ENCODE measurements at regions not wholly inside any gene's neighbourhood (a gene's known extent, or its start where the extent isn't known, plus 50 kb on each side); places are given as distances from the start of the nearest gene placed in this dataset.

DNA sequence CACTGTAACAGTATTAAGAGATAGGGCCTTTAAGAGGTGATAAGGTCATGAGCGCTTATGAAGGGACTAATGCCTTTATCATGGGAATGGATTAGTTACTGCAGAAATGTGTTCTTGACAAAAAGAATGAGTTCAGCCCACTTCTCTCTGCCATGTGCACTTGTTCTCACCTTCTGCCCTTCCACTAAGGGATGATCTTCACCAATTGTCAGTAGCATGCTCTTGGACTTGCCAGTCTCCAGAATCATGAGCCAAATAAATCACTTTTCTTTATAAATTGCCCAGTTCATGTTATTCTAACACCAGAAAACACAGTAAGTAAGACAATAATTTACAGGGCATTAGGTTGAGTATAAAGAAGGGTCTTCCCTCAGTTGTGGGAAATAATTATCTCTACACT lies 189.1 kb downstream of the CRPPA start:
- BruUV-seq (replicated peaks) = no TSS peak
- H3K27ac ChIP-seq (ENCODE audit: insufficient read depth, low read length) = no peak overlapping the region
- H3K9me1 ChIP-seq (ENCODE audit: insufficient read depth, low read length) = no peaks in the 10 kb centered on the region
- CTCF ChIA-PET = no interaction called here
- H4K5ac ChIP-seq (ENCODE audit: low read depth, low read length) = no peak overlapping the region
- intact Hi-C loops (cut with micrococcal nuclease) = no loop called here
- no peak overlapping the region for H2BK5ac ChIP-seq (ENCODE audit: low read depth, low read length, poor library complexity, severe bottlenecking)
- no peak overlapping the region for H3K4me2 ChIP-seq (ENCODE audit: low read depth, low read length)
- no peak for DNase-seq
- H3K79me1 ChIP-seq (ENCODE audit: low read depth in 1 of 2, low read length in 2 of 2) = no peaks in the 10 kb centered on the region
- in situ Hi-C loops (cut with MboI; ENCODE audit: low sequenced_read_pairs) = no loop called here
- WGBS, 2 experiments (ENCODE audit: extremely low coverage in 2 of 2, insufficient read length in 1 of 2) = no CpG with 5 or more reads among the region's 1 CpG
- H3K14ac ChIP-seq (replicated peaks; ENCODE audit: low read depth, low read length) = no peak overlapping the region
- no peak overlapping the region for H2AFZ ChIP-seq (replicated peaks; ENCODE audit: low read length, poor library complexity)
- no peaks in the 10 kb centered on the region for H3K27me3 ChIP-seq (ENCODE audit: control insufficient read depth, insufficient read depth, low read length)
- H2BK120ac ChIP-seq (ENCODE audit: low read depth, low read length) = no peak overlapping the region
- no peak overlapping the region for H3K9ac ChIP-seq (ENCODE audit: low read depth, low read length)
- dilution Hi-C loops (cut with HindIII; ENCODE audit: low sequenced_read_pairs, unreplicated experiment) = no loop called here
- no peak overlapping the region for H3K56ac ChIP-seq (ENCODE audit: extremely low read depth, insufficient read depth, low read length)
- H3K36me3 ChIP-seq (ENCODE audit: control insufficient read depth, insufficient read depth, low read length) = no peaks in the 10 kb centered on the region
- H2AK9ac ChIP-seq (replicated peaks; ENCODE audit: low read depth, low read length, poor library complexity) = no peak overlapping the region
- ATAC-seq (ENCODE audit: low read depth) = no peak
- H3K4ac ChIP-seq (ENCODE audit: low read depth, low read length) = no peak overlapping the region
- H4K8ac ChIP-seq (ENCODE audit: low read depth in 2 of 2, low read length in 2 of 2) = no peak overlapping the region
- no peaks in the 10 kb centered on the region for H4K20me1 ChIP-seq (ENCODE audit: insufficient read depth, low read length)
- H2AK5ac ChIP-seq (ENCODE audit: low read depth, low read length) = no peak overlapping the region
- TF ChIP-seq, protein P1, sequence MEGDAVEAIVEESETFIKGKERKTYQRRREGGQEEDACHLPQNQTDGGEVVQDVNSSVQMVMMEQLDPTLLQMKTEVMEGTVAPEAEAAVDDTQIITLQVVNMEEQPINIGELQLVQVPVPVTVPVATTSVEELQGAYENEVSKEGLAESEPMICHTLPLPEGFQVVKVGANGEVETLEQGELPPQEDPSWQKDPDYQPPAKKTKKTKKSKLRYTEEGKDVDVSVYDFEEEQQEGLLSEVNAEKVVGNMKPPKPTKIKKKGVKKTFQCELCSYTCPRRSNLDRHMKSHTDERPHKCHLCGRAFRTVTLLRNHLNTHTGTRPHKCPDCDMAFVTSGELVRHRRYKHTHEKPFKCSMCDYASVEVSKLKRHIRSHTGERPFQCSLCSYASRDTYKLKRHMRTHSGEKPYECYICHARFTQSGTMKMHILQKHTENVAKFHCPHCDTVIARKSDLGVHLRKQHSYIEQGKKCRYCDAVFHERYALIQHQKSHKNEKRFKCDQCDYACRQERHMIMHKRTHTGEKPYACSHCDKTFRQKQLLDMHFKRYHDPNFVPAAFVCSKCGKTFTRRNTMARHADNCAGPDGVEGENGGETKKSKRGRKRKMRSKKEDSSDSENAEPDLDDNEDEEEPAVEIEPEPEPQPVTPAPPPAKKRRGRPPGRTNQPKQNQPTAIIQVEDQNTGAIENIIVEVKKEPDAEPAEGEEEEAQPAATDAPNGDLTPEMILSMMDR (conservative IDR thresholded peaks at IDR 0.05; ENCODE audit: low read depth, low read length) = no peak
- TF ChIP-seq BHLHE40 (IDR thresholded peaks at IDR 0.05; ENCODE audit: low read depth, low read length) = no peak
- TF ChIP-seq MAFK (IDR thresholded peaks at IDR 0.05; ENCODE audit: low read depth, low read length) = no peak
- no peak for TF ChIP-seq NFE2L2 (IDR thresholded peaks at IDR 0.05; ENCODE audit: low read depth, low read length)
- TF ChIP-seq MAZ (IDR thresholded peaks at IDR 0.05; ENCODE audit: borderline replicate concordance, low read depth, low read length) = no peak
- no peak for TF ChIP-seq RFX5 (IDR thresholded peaks at IDR 0.05; ENCODE audit: low read depth, low read length)
- TF ChIP-seq POLR2A (IDR thresholded peaks at IDR 0.05; ENCODE audit: low read depth, low read length) = no peak
- no peak for TF ChIP-seq FOS (IDR thresholded peaks at IDR 0.05; ENCODE audit: low read depth, low read length)
- no peak for TF ChIP-seq RCOR1 (IDR thresholded peaks at IDR 0.05; ENCODE audit: insufficient replicate concordance, low read length)
- no peak for TF ChIP-seq CHD1 (IDR thresholded peaks at IDR 0.05; ENCODE audit: low read depth, low read length)
- TF ChIP-seq, protein P2, sequence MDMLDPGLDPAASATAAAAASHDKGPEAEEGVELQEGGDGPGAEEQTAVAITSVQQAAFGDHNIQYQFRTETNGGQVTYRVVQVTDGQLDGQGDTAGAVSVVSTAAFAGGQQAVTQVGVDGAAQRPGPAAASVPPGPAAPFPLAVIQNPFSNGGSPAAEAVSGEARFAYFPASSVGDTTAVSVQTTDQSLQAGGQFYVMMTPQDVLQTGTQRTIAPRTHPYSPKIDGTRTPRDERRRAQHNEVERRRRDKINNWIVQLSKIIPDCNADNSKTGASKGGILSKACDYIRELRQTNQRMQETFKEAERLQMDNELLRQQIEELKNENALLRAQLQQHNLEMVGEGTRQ (IDR thresholded peaks at IDR 0.05; ENCODE audit: low read depth, low read length) = no peak
- TF ChIP-seq SMC3 (IDR thresholded peaks at IDR 0.05; ENCODE audit: low read depth, low read length) = no peak
- TF ChIP-seq CEBPB (IDR thresholded peaks at IDR 0.05; ENCODE audit: low read depth, low read length) = no peak
- no peak for TF ChIP-seq MXI1 (IDR thresholded peaks at IDR 0.05; ENCODE audit: borderline replicate concordance, low read depth, low read length)
- TF ChIP-seq RAD21 (IDR thresholded peaks at IDR 0.05; ENCODE audit: low read length) = no peak
- TF ChIP-seq, protein P3, sequence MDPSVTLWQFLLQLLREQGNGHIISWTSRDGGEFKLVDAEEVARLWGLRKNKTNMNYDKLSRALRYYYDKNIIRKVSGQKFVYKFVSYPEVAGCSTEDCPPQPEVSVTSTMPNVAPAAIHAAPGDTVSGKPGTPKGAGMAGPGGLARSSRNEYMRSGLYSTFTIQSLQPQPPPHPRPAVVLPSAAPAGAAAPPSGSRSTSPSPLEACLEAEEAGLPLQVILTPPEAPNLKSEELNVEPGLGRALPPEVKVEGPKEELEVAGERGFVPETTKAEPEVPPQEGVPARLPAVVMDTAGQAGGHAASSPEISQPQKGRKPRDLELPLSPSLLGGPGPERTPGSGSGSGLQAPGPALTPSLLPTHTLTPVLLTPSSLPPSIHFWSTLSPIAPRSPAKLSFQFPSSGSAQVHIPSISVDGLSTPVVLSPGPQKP (IDR thresholded peaks at IDR 0.05; ENCODE audit: borderline replicate concordance, low read depth, low read length) = no peak
- no peak overlapping the region for H2BK15ac ChIP-seq (ENCODE audit: low read depth, low read length)
- POLR2A ChIA-PET (ENCODE audit: unreplicated experiment) = no interaction called here
- H3K9me3 ChIP-seq (ENCODE audit: control insufficient read depth, insufficient read depth, low read length) = peaks cover 5% of the 10 kb centered on the region
- H3K23ac ChIP-seq (ENCODE audit: low read depth, low read length) = no peak overlapping the region
- no peak overlapping the region for H3K18ac ChIP-seq (ENCODE audit: low read depth, low read length)
- no peak overlapping the region for H2BK20ac ChIP-seq (ENCODE audit: low read depth, low read length)
- H4K91ac ChIP-seq (ENCODE audit: insufficient read depth, low read depth, low read length) = no peak overlapping the region
- H3K4me1 ChIP-seq (ENCODE audit: control insufficient read depth, insufficient read depth, low read length) = no peaks in the 10 kb centered on the region
- no peak overlapping the region for H3K4me3 ChIP-seq (ENCODE audit: insufficient read depth, low read depth, low read length)
